GM21423 (cell line): ENCODE measurements at regions not wholly inside any gene's neighbourhood (a gene's known extent, or its start where the extent isn't known, plus 50 kb on each side); places are given as distances from the start of the nearest gene placed in this dataset.
A peak's percentile ranks its signal among the peaks of the same experiment; 100 is the strongest.

Experiments used
- ATAC-seq: cut with Tn5 transposase; IDR thresholded peaks from one replicate; pipeline ENCODE4 v1.9.1; 2021; ENCODE audit warnings: mild to moderate bottlenecking, moderate library complexity; ENCODE audit not compliant: unreplicated experiment

GRCh38 chr5:82812575-82812974 is 264.6 kb downstream of the TMEM167A start:
- no peak for ATAC-seq

- ATAC-seq = no peak
Measured at GRCh38 chr5:82811490-82811889, 265.7 kb downstream of the TMEM167A start.

GRCh38 chr5:82809420-82810143 is 267.6 kb downstream of the TMEM167A start:
- no peak for ATAC-seq

- ATAC-seq = no peak
Measured at GRCh38 chr5:82808960-82809359, 268.2 kb downstream of the TMEM167A start.

GRCh38 chr5:82807021-82807420 is 270.2 kb downstream of the TMEM167A start:
- ATAC-seq = no peak

GRCh38 chr5:82806513-82806912 is 270.7 kb downstream of the TMEM167A start:
- no peak for ATAC-seq

GRCh38 chr5:82804155-82804690 is 273.0 kb downstream of the TMEM167A start:
- no peak for ATAC-seq

GRCh38 chr5:82802954-82803353 is 274.2 kb downstream of the TMEM167A start:
- ATAC-seq = peak; percentile 56

GRCh38 chr5:82800826-82801225 is 276.4 kb downstream of the TMEM167A start:
- ATAC-seq = no peak

GRCh38 chr5:82799361-82800077 is 277.7 kb downstream of the TMEM167A start:
- ATAC-seq = no peak

- ATAC-seq = no peak
Measured at GRCh38 chr5:82798676-82799075, 278.5 kb downstream of the TMEM167A start.

GRCh38 chr5:82796643-82797416 is 280.4 kb downstream of the TMEM167A start:
- ATAC-seq = no peak

GRCh38 chr5:82794876-82795275 is 282.3 kb downstream of the TMEM167A start:
- no peak for ATAC-seq

GRCh38 chr5:82793808-82794419 is 283.3 kb downstream of the TMEM167A start:
- ATAC-seq = no peak

GRCh38 chr5:82792096-82792495 is 285.1 kb downstream of the TMEM167A start:
- ATAC-seq = no peak

- ATAC-seq = no peak
Measured at GRCh38 chr5:82789095-82789494, 288.1 kb downstream of the TMEM167A start.

- no peak for ATAC-seq
Measured at GRCh38 chr5:82786748-82787147, 290.4 kb downstream of the TMEM167A start.

- ATAC-seq = no peak
Measured at GRCh38 chr5:82785882-82786509, 291.2 kb downstream of the TMEM167A start.

- no peak for ATAC-seq
Measured at GRCh38 chr5:82785456-82785855, 291.7 kb downstream of the TMEM167A start.

- ATAC-seq = no peak
Measured at GRCh38 chr5:82784521-82784920, 292.7 kb downstream of the TMEM167A start.
